Activated naive CD4-positive, alpha-beta T cell treated with anti-CD3 and anti-CD28 coated beads, Interleukin-2, amount 10 ng/mL, durations not matched to agents 7 days and 5 days (primary cell): ENCODE measurements at regions not wholly inside any gene's neighbourhood (a gene's known extent, or its start where the extent isn't known, plus 50 kb on each side); places are given as distances from the start of the nearest gene placed in this dataset.

Experiments
- CTCF ChIA-PET: fragments of 350-600 bp; sonication (Branson Sonifier 250); formaldehyde crosslinking; loops from one replicate; lab custom pipeline; 2021; ENCODE audit warnings: antibody characterized with exemption; lab: Charles Lee
- DNase-seq: peaks from one replicate; pipeline ENCODE4 v3.0.0-alpha.2; 2020
- H3K27ac Mint-ChIP-seq: one replicate; pipeline ENCODE4 v1.8.0; 2021; ENCODE audit warnings: mild to moderate bottlenecking, moderate library complexity, mixed read lengths
- H3K27me3 Mint-ChIP-seq: one replicate; pipeline ENCODE4 v1.8.0; 2021; ENCODE audit warnings: mild to moderate bottlenecking, mixed read lengths
- H3K36me3 Mint-ChIP-seq: one replicate; pipeline ENCODE4 v1.8.0; 2021; ENCODE audit warnings: mixed read lengths
- H3K4me1 Mint-ChIP-seq: one replicate; pipeline ENCODE4 v1.8.0; 2021; ENCODE audit warnings: mixed read lengths
- H3K4me3 Mint-ChIP-seq: one replicate; pipeline ENCODE4 v1.8.0; 2021; ENCODE audit warnings: mild to moderate bottlenecking, moderate library complexity, mixed read lengths
- H3K9me3 Mint-ChIP-seq: one replicate; pipeline ENCODE4 v1.8.0; 2021; ENCODE audit warnings: mixed read lengths

GRCh38 chr6:134480593-134480992 lies 162.7 kb upstream of the SGK1 start:
- H3K27me3 Mint-ChIP-seq = no peaks in the 10 kb centered on the region
- H3K4me1 Mint-ChIP-seq = no peaks in the 10 kb centered on the region
- H3K9me3 Mint-ChIP-seq = no peaks in the 10 kb centered on the region
- no peaks in the 10 kb centered on the region for H3K36me3 Mint-ChIP-seq
- no peak overlapping the region for H3K27ac Mint-ChIP-seq
- no peak for DNase-seq
- H3K4me3 Mint-ChIP-seq = no peak overlapping the region
- CTCF ChIA-PET = no interaction called here

- Mint-ChIP-seq H3K4me3 (no peak overlapping the region), H3K4me1 (no peaks in the 10 kb centered on the region), H3K9me3 (no peaks in the 10 kb centered on the region), H3K36me3 (no peaks in the 10 kb centered on the region), H3K27me3 (no peaks in the 10 kb centered on the region), H3K27ac (no peak overlapping the region)
- no peak for DNase-seq
- CTCF ChIA-PET = no interaction called here
Measured at GRCh38 chr6:134478764-134479399, 161.0 kb upstream of the SGK1 start.

- Mint-ChIP-seq H3K36me3 (no peaks in the 10 kb centered on the region), H3K27me3 (no peaks in the 10 kb centered on the region), H3K9me3 (no peaks in the 10 kb centered on the region), H3K27ac (no peak overlapping the region), H3K4me1 (no peaks in the 10 kb centered on the region), H3K4me3 (no peak overlapping the region)
- no peak for DNase-seq
- CTCF ChIA-PET = interaction anchor here (0.7 kb wide), 1 partner anchor 163 kb away, joined by 3 read pairs; no protein-coding TSS in a partner anchor
Measured at GRCh38 chr6:134477991-134478635, 160.2 kb upstream of the SGK1 start.

GRCh38 chr6:134474955-134475354 lies 157.0 kb upstream of the SGK1 start:
- Mint-ChIP-seq H3K36me3 (no peaks in the 10 kb centered on the region), H3K27me3 (peaks cover 6% of the 10 kb centered on the region), H3K9me3 (no peaks in the 10 kb centered on the region), H3K4me3 (no peak overlapping the region), H3K4me1 (no peaks in the 10 kb centered on the region), H3K27ac (no peak overlapping the region)
- no peak for DNase-seq
- CTCF ChIA-PET = no interaction called here

- CTCF ChIA-PET = no interaction called here
- no peaks in the 10 kb centered on the region for H3K4me1 Mint-ChIP-seq
- DNase-seq = no peak
- H3K9me3 Mint-ChIP-seq = no peaks in the 10 kb centered on the region
- H3K36me3 Mint-ChIP-seq = no peaks in the 10 kb centered on the region
- H3K4me3 Mint-ChIP-seq = no peak overlapping the region
- no peak overlapping the region for H3K27ac Mint-ChIP-seq
- H3K27me3 Mint-ChIP-seq = peaks cover 6% of the 10 kb centered on the region
Measured at GRCh38 chr6:134472661-134473060, 154.7 kb upstream of the SGK1 start.

GRCh38 chr6:134472046-134472445 lies 154.1 kb upstream of the SGK1 start:
- no peak overlapping the region for H3K4me3 Mint-ChIP-seq
- no peaks in the 10 kb centered on the region for H3K4me1 Mint-ChIP-seq
- H3K36me3 Mint-ChIP-seq = no peaks in the 10 kb centered on the region
- CTCF ChIA-PET = interaction anchor here (0.7 kb wide), 1 partner anchor 351 kb away, joined by 3 read pairs; no protein-coding TSS in a partner anchor
- no peaks in the 10 kb centered on the region for H3K9me3 Mint-ChIP-seq
- no peak overlapping the region for H3K27ac Mint-ChIP-seq
- DNase-seq = no peak
- H3K27me3 Mint-ChIP-seq = peaks cover 6% of the 10 kb centered on the region

GRCh38 chr6:134470457-134470975 lies 152.6 kb upstream of the SGK1 start:
- Mint-ChIP-seq H3K27ac (no peak overlapping the region), H3K4me1 (no peaks in the 10 kb centered on the region), H3K36me3 (no peaks in the 10 kb centered on the region), H3K4me3 (no peak overlapping the region), H3K9me3 (no peaks in the 10 kb centered on the region), H3K27me3 (peaks cover 6% of the 10 kb centered on the region)
- CTCF ChIA-PET = no interaction called here
- DNase-seq = no peak

GRCh38 chr6:134469702-134470456 lies 152.0 kb upstream of the SGK1 start:
- no peak for DNase-seq
- H3K27ac Mint-ChIP-seq = no peak overlapping the region
- H3K4me1 Mint-ChIP-seq = no peaks in the 10 kb centered on the region
- H3K27me3 Mint-ChIP-seq = peaks cover 6% of the 10 kb centered on the region
- H3K9me3 Mint-ChIP-seq = no peaks in the 10 kb centered on the region
- H3K4me3 Mint-ChIP-seq = no peak overlapping the region
- CTCF ChIA-PET = interaction anchor here (0.7 kb wide), 1 partner anchor 269 kb away, joined by 3 read pairs; no protein-coding TSS in a partner anchor
- H3K36me3 Mint-ChIP-seq = no peaks in the 10 kb centered on the region

GRCh38 chr6:134468633-134469032 lies 150.7 kb upstream of the SGK1 start:
- no peaks in the 10 kb centered on the region for H3K9me3 Mint-ChIP-seq
- H3K4me1 Mint-ChIP-seq = peaks cover 2% of the 10 kb centered on the region
- no peaks in the 10 kb centered on the region for H3K36me3 Mint-ChIP-seq
- H3K4me3 Mint-ChIP-seq = no peak overlapping the region
- CTCF ChIA-PET = interaction anchor here (1.0 kb wide), 1 partner anchor 173 kb away, joined by 4 read pairs; no protein-coding TSS in a partner anchor
- no peak for DNase-seq
- peaks cover 6% of the 10 kb centered on the region for H3K27me3 Mint-ChIP-seq
- no peak overlapping the region for H3K27ac Mint-ChIP-seq

- no peak for DNase-seq
- H3K4me3 Mint-ChIP-seq = no peak overlapping the region
- peaks cover 2% of the 10 kb centered on the region for H3K4me1 Mint-ChIP-seq
- no peaks in the 10 kb centered on the region for H3K9me3 Mint-ChIP-seq
- peaks cover 6% of the 10 kb centered on the region for H3K27me3 Mint-ChIP-seq
- H3K36me3 Mint-ChIP-seq = no peaks in the 10 kb centered on the region
- CTCF ChIA-PET = interaction anchor here (1.0 kb wide), 1 partner anchor 174 kb away, joined by 4 read pairs; no protein-coding TSS in a partner anchor
- no peak overlapping the region for H3K27ac Mint-ChIP-seq
Measured at GRCh38 chr6:134467620-134468019, 149.7 kb upstream of the SGK1 start.

GRCh38 chr6:134466771-134467525 lies 149.0 kb upstream of the SGK1 start:
- no peak for DNase-seq
- no peak overlapping the region for H3K27ac Mint-ChIP-seq
- peaks cover 6% of the 10 kb centered on the region for H3K27me3 Mint-ChIP-seq
- H3K4me3 Mint-ChIP-seq = no peak overlapping the region
- H3K4me1 Mint-ChIP-seq = peaks cover 2% of the 10 kb centered on the region
- H3K9me3 Mint-ChIP-seq = no peaks in the 10 kb centered on the region
- CTCF ChIA-PET = no interaction called here
- H3K36me3 Mint-ChIP-seq = no peaks in the 10 kb centered on the region

GRCh38 chr6:134464690-134465411 lies 146.9 kb upstream of the SGK1 start:
- H3K27ac Mint-ChIP-seq = no peak overlapping the region
- CTCF ChIA-PET = interaction anchor here (0.8 to 1.6 kb wide), 3 partner anchors 13 to 341 kb away, joined by 3 to 5 read pairs (median 4); no protein-coding TSS in a partner anchor
- H3K9me3 Mint-ChIP-seq = no peaks in the 10 kb centered on the region
- H3K27me3 Mint-ChIP-seq = no peaks in the 10 kb centered on the region
- DNase-seq = no peak
- H3K4me3 Mint-ChIP-seq = no peak overlapping the region
- H3K36me3 Mint-ChIP-seq = no peaks in the 10 kb centered on the region
- H3K4me1 Mint-ChIP-seq = peaks cover 2% of the 10 kb centered on the region
